ENCODE measurements at regions not wholly inside any gene's neighbourhood (a gene's known extent, or its start where the extent isn't known, plus 50 kb on each side); places are given as distances from the start of the nearest gene placed in this dataset.

- no peaks in the 10 kb centered on the region for H3K79me1 ChIP-seq (ENCODE audit: low read depth, low read length)
- no peak overlapping the region for H3K4me3 ChIP-seq (ENCODE audit: extremely low read depth in 1 of 4, insufficient read depth in 2 of 4, low read depth in 3 of 4, low read length in 4 of 4)
- H2AFZ ChIP-seq (ENCODE audit: low read length), result no peak overlapping the region
- H3K4me2 ChIP-seq (ENCODE audit: insufficient read depth in 1 of 2, low read depth in 2 of 2, low read length in 2 of 2), result no peak overlapping the region
- no peak overlapping the region for H2BK20ac ChIP-seq (ENCODE audit: low read length)
- no peaks in the 10 kb centered on the region for H3K4me1 ChIP-seq (replicated peaks in 1 of 4; ENCODE audit: control insufficient read depth in 3 of 4, insufficient read depth in 4 of 4, low read length in 3 of 4)
- no peaks in the 10 kb centered on the region for H3K36me3 ChIP-seq (ENCODE audit: control insufficient read depth in 2 of 4, insufficient read depth in 4 of 4, low read length in 3 of 4)
- H3K14ac ChIP-seq (ENCODE audit: insufficient read length), result no peak overlapping the region
- no peak overlapping the region for H4K91ac ChIP-seq (replicated peaks; ENCODE audit: insufficient read length, low read length)
- FAIRE-seq (no peak), DNase-seq (ENCODE audit: low read depth in 1 of 2, low spot score in 2 of 2) (no peak)
- H3K23me2 ChIP-seq (ENCODE audit: low read depth, low read length), result peaks cover 7% of the 10 kb centered on the region; the same call in 1 of the 2 replicates
- H3K27me3 ChIP-seq (replicated peaks in 1 of 4; ENCODE audit: control insufficient read depth in 3 of 4, extremely low read depth in 1 of 4, insufficient read depth in 3 of 4, low read length in 3 of 4), result no peaks in the 10 kb centered on the region
- H3K23ac ChIP-seq (ENCODE audit: insufficient read length), result no peak overlapping the region
- no peak overlapping the region for H4K5ac ChIP-seq (ENCODE audit: insufficient read length, low read depth, low read length)
- no peak overlapping the region for H2BK12ac ChIP-seq (ENCODE audit: low read depth, low read length)
- H3K9me3 ChIP-seq (ENCODE audit: insufficient read depth in 2 of 2, low read depth in 1 of 2, low read length in 1 of 2), result peaks cover 9 to 21% of the 10 kb centered on the region in 2 experiments; a peak in 3 of 4 replicates
- no peak overlapping the region for H4K8ac ChIP-seq (ENCODE audit: extremely low read depth, insufficient read depth, low read length)
- no peak overlapping the region for H2BK15ac ChIP-seq (ENCODE audit: low read length)
- POLR2A ChIA-PET (ENCODE audit: partially characterized antibody), result no interaction called here
- H4K20me1 ChIP-seq (replicated peaks in 1 of 2; ENCODE audit: control insufficient read depth in 1 of 2, insufficient read depth in 2 of 2, low read length in 2 of 2), result no peaks in the 10 kb centered on the region
- 85% methylated on average over 3 of the region's 3 CpGs; no CpG with 5 or more reads in 1 of the 2 experiments for WGBS, 2 experiments (ENCODE audit: extremely low coverage in 1 of 2, insufficient coverage in 1 of 2, insufficient read length in 1 of 2, insufficient replicate concordance in 2 of 2, low coverage in 1 of 2, low lambda C conversion rate in 2 of 2, missing lambda C conversion rate in 1 of 2)
- no peak overlapping the region for H2BK5ac ChIP-seq (ENCODE audit: low read depth, low read length)
- no peak overlapping the region for H3K4ac ChIP-seq (replicated peaks; ENCODE audit: insufficient read length, low read depth, low read length)
- H3K56ac ChIP-seq (replicated peaks; ENCODE audit: insufficient read length, low read depth, low read length), result no peak overlapping the region
- no peak overlapping the region for H2AK5ac ChIP-seq (ENCODE audit: low read depth, low read length)
- H3K18ac ChIP-seq (ENCODE audit: extremely low read depth, low read length), result no peak overlapping the region
- CTCF ChIA-PET (ENCODE audit: partially characterized antibody), result no interaction called here
- H3K9ac ChIP-seq (replicated peaks in 1 of 4; ENCODE audit: extremely low read depth in 1 of 4, low read depth in 3 of 4, low read length in 3 of 4), result no peak overlapping the region
- H3K27ac ChIP-seq (ENCODE audit: low read depth, low read length), result no peak overlapping the region
- H2BK120ac ChIP-seq (replicated peaks; ENCODE audit: low read depth, low read length), result no peak overlapping the region
- H3K79me2 ChIP-seq (ENCODE audit: control insufficient read depth in 1 of 2, insufficient read depth in 2 of 2, low read length in 2 of 2), result no peaks in the 10 kb centered on the region
- TF ChIP-seq POLR2A (IDR thresholded peaks at IDR 0.05; ENCODE audit: control extremely low read depth in 1 of 2, low read depth in 2 of 2, low read length in 2 of 2) (no peak), RAD21 (IDR thresholded peaks at IDR 0.05 in 1 of 2, conservative IDR thresholded peaks at IDR 0.05 in 1 of 2; ENCODE audit: low read depth in 2 of 2, low read length in 2 of 2) (no peak), SRF (IDR thresholded peaks at IDR 0.05; ENCODE audit: low read depth, low read length) (no peak), EGR1 (IDR thresholded peaks at IDR 0.05; ENCODE audit: borderline replicate concordance, low read depth, low read length) (no peak), GABPA (IDR thresholded peaks at IDR 0.05; ENCODE audit: borderline replicate concordance, insufficient read depth, low read length) (no peak), SUZ12 (IDR thresholded peaks at IDR 0.05; ENCODE audit: low read length) (no peak), CREB1 (IDR thresholded peaks at IDR 0.05) (no peak), CBX8 (IDR thresholded peaks at IDR 0.05; ENCODE audit: borderline replicate concordance, low read depth, low read length) (no peak), BRCA1 (IDR thresholded peaks at IDR 0.05; ENCODE audit: low read depth, low read length) (no peak), HDAC2 (IDR thresholded peaks at IDR 0.05; ENCODE audit: borderline replicate concordance in 1 of 2, low read depth in 2 of 2, low read length in 2 of 2) (no peak), CHD1 (IDR thresholded peaks at IDR 0.05; ENCODE audit: low read depth, low read length) (no peak), FOSL1 (IDR thresholded peaks at IDR 0.05; ENCODE audit: insufficient read depth, low read depth, low read length) (no peak), USF2 (IDR thresholded peaks at IDR 0.05; ENCODE audit: low read length) (no peak), MAFK (IDR thresholded peaks at IDR 0.05; ENCODE audit: low read depth, low read length) (no peak)
These were observed 221.3 kb downstream of the DLL1 start for GRCh38 chr6:170069611-170070010.

Data from H1 (cell line).